ENCODE measurements at regions not wholly inside any gene's neighbourhood (a gene's known extent, or its start where the extent isn't known, plus 50 kb on each side); places are given as distances from the start of the nearest gene placed in this dataset.

GRCh38 chr12:23202728-23203127 lies 577.8 kb downstream of the ETNK1 start:
- TF ChIP-seq EZH2 (IDR thresholded peaks at IDR 0.05; ENCODE audit: insufficient read depth, poor library complexity, severe bottlenecking) (no peak), EZH2phosphoT487 (IDR thresholded peaks at IDR 0.05; ENCODE audit: insufficient read depth, low read depth) (no peak)

All from GM23248 (cell line).